HL-60 (cell line): ENCODE measurements at regions not wholly inside any gene's neighbourhood (a gene's known extent, or its start where the extent isn't known, plus 50 kb on each side); places are given as distances from the start of the nearest gene placed in this dataset.

Experiments
- DNase-seq, 2 experiments: peaks; one replicate each; pipeline ENCODE4 v3.0.0-alpha.2; 2010 to 2020; ENCODE audit warnings: low read depth in 1 of 2, low spot score in 1 of 2
- H3K27ac ChIP-seq: fragments of 250-450 bp; sonication (Bioruptor Pico); replicated peaks from 2 replicates; pipeline ENCODE4 v1.5.1; 2020; ENCODE audit warnings: mild to moderate bottlenecking, moderate library complexity
- H3K27me3 ChIP-seq: fragments of 250-450 bp; sonication (Bioruptor Pico); 2 replicates; pipeline ENCODE4 v1.5.1; 2021; ENCODE audit warnings: mild to moderate bottlenecking, moderate library complexity; ENCODE audit not compliant: insufficient read depth, poor library complexity, severe bottlenecking
- H3K4me3 ChIP-seq: replicated peaks from 2 replicates; pipeline ENCODE4 v1.5.1; 2011; ENCODE audit warnings: mild to moderate bottlenecking, control low read depth, low read length; ENCODE audit not compliant: insufficient read depth
- GABPA ChIP-seq: IDR thresholded peaks from 2 replicates; pipeline ENCODE4 v1.6.1; 2012; ENCODE audit warnings: low read depth
- POLR2AphosphoS5 ChIP-seq: IDR thresholded peaks from 2 replicates; pipeline ENCODE4 v1.6.1; 2012; ENCODE audit warnings: low read depth
- REST ChIP-seq: IDR thresholded peaks from 2 replicates; pipeline ENCODE4 v1.6.1; 2012; ENCODE audit warnings: low read depth; ENCODE audit not compliant: insufficient replicate concordance
- SPI1 ChIP-seq: IDR thresholded peaks from 2 replicates; pipeline ENCODE4 v1.6.1; 2012; ENCODE audit warnings: low read depth, mild to moderate bottlenecking, borderline replicate concordance
- TF ChIP-seq, protein P1 (sequence below): IDR thresholded peaks from one replicate; pipeline ENCODE4 v1.5.1; 2011; ENCODE audit warnings: low read length, control low read depth, inconsistent platforms; ENCODE audit not compliant: insufficient read depth

GRCh38 chr3:178231645-178232044, 304.6 kb upstream of the KCNMB2 start:
- no peak for DNase-seq
- Histone ChIP-seq H3K27me3 (no peaks in the 10 kb centered on the region), H3K27ac (no peak overlapping the region), H3K4me3 (no peak overlapping the region)
- TF ChIP-seq, protein P1, sequence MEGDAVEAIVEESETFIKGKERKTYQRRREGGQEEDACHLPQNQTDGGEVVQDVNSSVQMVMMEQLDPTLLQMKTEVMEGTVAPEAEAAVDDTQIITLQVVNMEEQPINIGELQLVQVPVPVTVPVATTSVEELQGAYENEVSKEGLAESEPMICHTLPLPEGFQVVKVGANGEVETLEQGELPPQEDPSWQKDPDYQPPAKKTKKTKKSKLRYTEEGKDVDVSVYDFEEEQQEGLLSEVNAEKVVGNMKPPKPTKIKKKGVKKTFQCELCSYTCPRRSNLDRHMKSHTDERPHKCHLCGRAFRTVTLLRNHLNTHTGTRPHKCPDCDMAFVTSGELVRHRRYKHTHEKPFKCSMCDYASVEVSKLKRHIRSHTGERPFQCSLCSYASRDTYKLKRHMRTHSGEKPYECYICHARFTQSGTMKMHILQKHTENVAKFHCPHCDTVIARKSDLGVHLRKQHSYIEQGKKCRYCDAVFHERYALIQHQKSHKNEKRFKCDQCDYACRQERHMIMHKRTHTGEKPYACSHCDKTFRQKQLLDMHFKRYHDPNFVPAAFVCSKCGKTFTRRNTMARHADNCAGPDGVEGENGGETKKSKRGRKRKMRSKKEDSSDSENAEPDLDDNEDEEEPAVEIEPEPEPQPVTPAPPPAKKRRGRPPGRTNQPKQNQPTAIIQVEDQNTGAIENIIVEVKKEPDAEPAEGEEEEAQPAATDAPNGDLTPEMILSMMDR = no peak

GRCh38 chr3:178233371-178234071, 302.7 kb upstream of the KCNMB2 start:
- DNase-seq = no peak
- Histone ChIP-seq H3K4me3 (no peak overlapping the region), H3K27ac (no peak overlapping the region), H3K27me3 (no peaks in the 10 kb centered on the region)
- no peak for TF ChIP-seq GABPA
- TF ChIP-seq POLR2AphosphoS5 = no peak
- no peak for TF ChIP-seq SPI1
- TF ChIP-seq, protein P1 = no peak
- TF ChIP-seq REST = no peak

DNA sequence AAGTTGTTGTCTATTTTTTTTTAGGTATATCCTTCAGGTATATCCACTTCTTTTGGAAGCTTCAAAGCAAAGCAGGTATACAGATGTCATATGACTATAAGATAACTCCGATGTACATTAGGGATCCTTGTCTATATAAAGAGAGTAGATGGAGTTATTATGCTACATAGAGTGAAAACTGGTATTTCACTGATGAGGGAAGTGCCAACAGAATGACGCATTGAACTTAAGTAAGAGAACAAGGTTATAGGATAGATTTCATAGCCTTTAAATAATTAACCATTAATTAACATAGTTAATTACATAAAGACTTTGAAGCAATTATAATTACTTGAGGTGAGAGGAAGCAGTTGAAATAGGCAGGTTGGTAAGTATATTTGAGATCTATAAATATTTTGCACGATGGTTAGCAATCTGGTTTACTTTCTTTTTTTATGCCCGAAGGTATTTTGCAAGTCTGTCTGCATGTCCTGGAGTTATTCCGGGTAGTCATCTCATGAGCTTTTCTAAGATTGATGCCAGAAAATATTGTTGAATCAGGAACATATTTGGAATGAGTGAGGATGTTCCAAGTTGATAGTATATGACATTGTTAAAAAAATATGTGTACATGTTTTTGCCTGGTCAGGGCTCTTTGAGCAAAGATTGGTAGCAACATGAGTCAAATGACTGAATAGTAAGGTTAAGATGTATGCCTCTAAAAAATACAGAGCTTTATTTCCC, 299.5 kb upstream of the KCNMB2 start:
- no peak overlapping the region for H3K4me3 ChIP-seq
- TF ChIP-seq, protein P1 = no peak
- TF ChIP-seq POLR2AphosphoS5 (no peak), SPI1 (no peak), REST (no peak), GABPA (no peak)
- H3K27ac ChIP-seq = no peak overlapping the region
- no peaks in the 10 kb centered on the region for H3K27me3 ChIP-seq
- no peak for DNase-seq

- Histone ChIP-seq H3K4me3 (no peak overlapping the region), H3K27me3 (no peaks in the 10 kb centered on the region), H3K27ac (no peak overlapping the region)
- TF ChIP-seq REST (no peak), POLR2AphosphoS5 (no peak), SPI1 (no peak), GABPA (no peak)
- TF ChIP-seq, protein P1 = no peak
- DNase-seq = no peak
Measured at GRCh38 chr3:178238179-178238578, 298.1 kb upstream of the KCNMB2 start.
